ENCODE measurements at regions not wholly inside any gene's neighbourhood (a gene's known extent, or its start where the extent isn't known, plus 50 kb on each side); places are given as distances from the start of the nearest gene placed in this dataset.

- DNase-seq: no peak
Measured at GRCh38 chr3:182710557-182711157, 82.6 kb upstream of the ATP11B start.

- no peak for DNase-seq
Measured at GRCh38 chr3:182711261-182711683, 82.0 kb upstream of the ATP11B start.

- no peak for DNase-seq
Measured at GRCh38 chr3:182711853-182712252, 81.5 kb upstream of the ATP11B start.

DNA sequence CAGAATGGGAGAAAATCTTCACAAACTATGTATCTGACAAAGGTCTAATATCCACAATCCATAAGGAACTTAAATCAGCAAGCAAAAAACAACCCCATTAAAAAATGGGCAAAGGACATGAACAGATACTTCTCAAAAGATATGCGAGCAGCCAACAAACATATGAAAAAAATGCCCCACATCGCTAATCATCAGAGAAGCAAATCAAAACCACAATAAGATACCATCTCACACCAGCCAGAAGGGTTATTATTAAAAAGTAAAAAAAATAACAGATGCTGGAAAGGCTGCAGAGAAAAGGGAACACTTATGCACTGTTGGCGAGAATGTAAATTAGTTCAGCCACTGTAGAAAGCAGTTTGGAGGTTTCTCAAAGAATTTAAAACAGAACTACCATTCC is 80.2 kb upstream of the ATP11B start:
- DNase-seq: no peak

DNA sequence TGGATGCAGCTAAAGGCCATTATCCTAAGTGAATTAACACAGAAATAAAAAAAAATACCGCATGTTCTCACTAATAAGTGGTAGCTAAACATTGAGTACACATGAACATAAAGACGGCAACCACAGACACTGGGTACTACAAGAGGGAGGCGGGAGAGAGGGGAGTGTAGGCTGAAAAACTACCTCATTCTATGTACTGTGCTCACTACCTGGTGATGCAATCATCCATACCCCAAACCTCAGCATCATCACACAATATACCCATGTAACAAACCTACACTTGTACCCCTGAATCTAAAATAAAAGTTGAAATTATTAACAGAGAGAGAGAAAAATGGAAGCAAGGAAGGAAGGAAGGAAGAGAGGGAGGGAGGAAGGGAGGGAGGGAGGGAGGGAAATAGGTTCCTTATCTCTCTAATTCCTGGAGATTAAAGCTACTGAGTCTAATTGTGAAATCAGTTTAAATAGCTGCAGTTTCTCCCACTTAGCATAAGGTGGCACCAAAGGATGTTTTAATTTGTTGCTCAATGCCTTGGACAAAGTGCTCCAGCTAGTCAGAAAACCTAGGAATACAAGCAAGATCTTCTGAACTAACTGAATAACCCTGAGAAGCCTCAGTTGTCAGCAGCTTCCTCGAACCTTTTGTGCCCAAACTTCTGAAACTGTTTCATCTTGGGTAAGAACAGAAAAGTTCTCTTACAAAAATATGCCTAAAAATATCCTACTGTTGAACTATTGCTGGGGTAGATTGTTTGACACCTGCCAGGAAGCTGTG is 79.4 kb upstream of the ATP11B start:
- no peak for DNase-seq

DNA sequence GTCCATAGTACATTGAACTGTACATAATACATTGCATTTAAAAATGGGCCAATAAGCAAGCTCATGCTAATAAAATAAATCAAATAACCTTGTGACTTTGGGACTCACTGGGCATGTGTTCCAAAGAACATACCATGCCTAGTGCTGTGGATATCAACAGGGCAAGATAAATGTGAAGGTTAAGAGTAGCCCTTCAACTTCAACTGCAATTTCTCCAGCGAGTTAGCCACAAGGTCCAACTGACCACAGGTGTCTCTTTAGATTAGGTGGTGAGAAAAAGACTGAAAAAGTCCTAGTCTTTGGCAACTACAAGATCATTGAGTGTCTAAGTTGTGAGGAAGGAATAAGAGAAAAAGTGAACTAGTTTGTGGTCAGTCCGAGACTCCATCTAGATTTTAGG is 78.3 kb upstream of the ATP11B start:
- no peak for DNase-seq

DNA sequence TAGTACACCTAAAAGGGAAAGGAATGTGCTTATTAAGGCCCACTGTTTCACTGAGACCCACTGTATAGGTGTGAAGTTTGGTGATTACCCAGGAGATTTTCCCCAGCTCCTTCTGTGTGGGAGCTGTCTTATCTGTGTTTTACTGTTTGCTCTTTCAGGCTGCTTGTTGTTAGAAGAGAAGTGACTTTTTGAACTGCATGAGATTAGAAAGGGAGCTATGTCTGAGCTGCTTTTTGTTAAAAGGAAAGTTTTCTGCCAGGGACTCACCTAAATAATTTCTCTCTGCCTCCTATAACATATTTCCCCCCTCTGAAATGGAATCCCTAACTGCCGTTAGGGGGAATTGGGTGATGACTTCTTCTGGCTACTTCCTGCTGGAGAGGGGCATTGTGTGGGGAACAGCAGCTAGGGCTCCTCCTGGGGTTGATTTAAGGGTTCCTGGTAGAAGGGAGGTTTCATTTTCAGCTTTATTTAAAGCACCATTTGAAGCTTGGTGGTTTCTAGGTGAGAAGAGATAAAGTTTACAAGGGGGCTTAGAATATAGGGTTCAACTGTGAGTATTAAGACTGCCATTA is 77.1 kb upstream of the ATP11B start:
- DNase-seq: no peak

GRCh38 chr3:182717216-182717615 is 76.1 kb upstream of the ATP11B start:
- no peak for DNase-seq

GRCh38 chr3:182722907-182723306 is 70.4 kb upstream of the ATP11B start:
- DNase-seq: no peak

DNA sequence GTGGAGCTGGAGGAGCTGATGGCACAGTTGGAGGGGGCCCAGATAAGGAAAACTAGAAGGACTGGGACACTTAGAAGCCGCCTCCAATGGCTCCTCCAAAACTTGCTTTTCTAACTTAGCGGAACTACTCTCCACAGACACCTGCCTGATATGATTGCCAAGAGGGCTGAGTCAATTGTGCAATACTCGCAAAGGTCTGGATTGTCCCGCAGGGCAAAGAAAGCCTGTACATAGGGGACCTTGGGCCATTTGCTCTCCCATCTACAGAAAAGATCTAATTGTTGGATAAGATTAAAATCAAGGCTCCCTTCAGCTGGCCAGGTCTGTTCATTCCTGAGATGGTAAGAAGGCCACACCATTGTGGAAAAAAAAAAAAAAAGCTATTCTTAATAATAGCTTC is 69.7 kb upstream of the ATP11B start:
- DNase-seq: no peak

GRCh38 chr3:182725372-182726251 is 67.7 kb upstream of the ATP11B start:
- DNase-seq: no peak

DNA sequence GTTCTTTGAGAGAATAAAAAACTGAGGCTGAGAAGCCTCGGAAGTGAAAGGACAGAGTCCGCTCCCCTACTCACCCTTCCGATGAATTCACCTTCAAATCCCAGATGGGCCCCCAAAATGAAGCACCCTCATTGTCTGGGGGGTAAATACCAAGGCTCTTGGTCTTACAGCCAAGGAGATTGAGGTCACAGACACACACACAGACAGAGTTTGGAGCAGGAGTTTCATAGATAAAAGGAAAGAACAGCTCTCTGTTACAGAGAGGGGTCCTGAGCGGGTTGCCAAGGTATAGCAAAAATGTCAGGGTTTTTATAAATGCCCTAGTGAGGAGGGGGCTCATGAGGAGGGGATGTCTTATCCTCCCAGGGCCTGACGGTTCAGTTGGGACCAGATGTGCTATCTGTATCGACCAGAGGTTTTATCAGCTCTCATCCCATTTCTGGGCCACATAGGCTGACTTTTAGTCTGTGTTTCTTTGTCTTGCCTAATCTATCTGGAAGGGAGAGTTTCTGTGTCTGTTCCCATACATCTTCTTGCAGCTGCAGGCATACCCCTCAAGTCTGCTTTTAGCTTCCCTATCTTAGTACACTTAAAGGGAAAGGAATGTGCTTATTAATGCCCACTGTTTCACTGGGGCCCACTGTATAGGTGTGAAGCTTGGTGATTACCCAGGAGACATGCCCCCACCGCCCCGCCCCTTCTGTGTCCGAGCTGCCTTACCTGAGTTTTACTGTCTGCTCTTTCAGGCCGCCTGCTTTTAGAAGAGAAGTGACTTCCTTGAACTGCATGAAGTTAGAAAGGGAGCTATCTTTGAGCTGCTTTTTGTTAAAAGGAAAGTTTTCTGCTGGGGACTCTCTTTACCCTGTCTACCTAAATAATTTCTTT is 66.8 kb upstream of the ATP11B start:
- DNase-seq: no peak

DNA sequence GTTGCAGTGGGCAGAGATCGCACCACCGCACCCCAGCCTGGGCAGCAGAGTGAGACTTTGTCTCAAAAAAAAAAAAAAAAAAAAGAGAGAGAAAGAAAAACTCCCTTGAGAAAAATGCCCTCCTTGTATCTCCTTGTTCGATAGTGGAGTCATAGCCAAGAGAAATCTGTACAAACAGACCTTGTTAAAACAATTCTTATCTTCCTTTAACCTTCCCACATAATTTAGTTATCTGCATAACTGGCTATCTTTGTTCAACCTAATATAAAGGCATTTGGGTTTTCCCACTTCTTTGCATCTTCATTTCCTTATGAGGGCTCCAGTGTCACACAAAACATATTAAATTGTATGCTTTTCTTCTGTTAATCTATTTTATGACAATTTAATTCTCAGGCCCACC is 65.1 kb upstream of the ATP11B start:
- DNase-seq: no peak

DNA sequence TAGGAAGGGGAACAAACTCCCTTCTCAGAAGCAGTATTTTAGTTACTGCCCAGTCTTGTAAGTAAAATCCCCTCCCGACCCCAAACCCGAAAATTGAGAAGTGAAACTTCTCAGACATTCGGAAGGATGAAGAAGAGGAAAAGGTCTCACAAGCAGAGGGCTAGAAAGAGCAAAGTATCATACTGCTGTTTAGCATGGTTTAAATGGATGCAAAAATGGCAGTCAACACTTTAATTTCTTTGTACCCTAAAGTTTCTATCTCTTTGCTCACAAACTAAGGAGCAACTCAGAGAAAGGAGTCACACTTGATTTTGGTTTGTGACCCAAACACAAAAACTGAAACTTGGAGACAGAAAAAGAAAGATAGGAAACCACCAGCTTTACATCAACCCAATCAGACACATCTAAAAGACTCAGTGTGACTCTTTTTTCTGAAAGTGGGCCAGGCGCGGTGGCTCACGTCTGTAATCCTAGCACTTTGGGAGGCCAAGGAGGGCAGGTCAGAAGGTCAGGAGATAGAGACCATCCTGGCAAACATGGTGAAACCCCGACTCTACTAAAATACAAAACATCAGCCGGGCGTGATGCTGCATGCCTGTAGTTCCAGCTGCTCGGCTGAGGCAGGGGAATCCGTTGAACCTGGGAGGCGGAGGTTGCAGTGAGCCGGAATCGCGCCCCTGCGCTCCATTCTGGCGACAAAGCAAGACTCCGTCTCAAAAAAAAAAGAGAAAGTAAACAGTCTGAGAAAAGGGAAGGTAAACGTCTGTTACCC is 63.2 kb upstream of the ATP11B start:
- no peak for DNase-seq

DNA sequence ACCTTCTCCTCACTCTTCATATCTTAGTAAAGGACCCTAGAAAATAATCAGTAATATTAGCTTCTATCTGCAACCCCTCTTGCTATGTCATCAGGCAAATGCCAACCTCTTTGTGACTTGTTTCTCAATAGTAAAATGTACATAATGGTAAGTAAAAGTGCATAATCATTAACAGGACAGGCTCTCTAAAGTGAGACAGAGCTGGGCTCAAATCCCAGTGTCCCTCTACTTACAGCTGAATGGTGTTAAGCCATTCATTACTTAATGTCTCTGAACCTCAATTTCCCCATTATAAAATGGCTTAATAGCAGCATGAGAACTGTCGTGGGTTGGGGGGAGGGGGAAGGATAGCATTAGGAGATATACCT is 62.6 kb upstream of the ATP11B start:
- no peak for DNase-seq

- DNase-seq: no peak
Measured at GRCh38 chr3:182731764-182732163, 61.5 kb upstream of the ATP11B start.

DNA sequence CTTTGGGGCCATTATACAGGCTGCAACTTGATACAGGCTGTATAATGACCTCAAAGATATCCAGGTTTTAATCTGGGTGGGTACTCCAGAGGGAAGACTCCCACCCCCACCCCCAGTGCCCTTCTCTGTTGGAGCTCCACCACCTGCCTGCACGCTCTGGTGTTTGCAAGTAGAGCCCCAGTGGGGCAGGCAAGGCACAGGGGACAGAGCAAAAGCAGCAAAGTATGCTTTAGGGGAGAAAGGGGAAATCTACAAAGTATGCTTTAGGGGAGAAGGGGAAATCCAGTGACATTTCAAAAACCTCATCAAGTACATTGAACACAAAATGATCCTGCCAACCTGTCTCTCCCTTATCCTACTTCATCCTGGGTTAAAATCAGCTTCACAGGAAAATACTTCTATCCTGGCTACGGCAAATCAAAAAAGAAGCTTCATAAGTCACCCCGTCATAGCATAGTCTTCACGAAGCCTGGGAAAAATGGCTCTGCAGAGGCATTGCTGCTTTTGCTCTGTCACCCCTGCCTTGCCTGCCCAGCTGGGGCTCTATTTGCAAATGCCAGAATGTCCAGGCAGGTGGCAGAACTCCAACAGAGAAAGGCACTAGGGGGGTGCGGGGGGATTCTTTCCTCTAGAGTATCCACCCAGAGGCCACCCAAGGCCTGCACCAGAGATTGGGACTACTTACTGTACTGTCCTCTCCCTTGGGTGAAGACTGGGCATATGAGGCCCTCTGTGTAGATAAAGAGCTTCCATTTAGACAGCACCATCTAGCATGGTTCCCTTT is 60.9 kb upstream of the ATP11B start:
- DNase-seq: no peak

GRCh38 chr3:182735672-182736071 is 57.6 kb upstream of the ATP11B start:
- no peak for DNase-seq

GRCh38 chr3:182737825-182738224 is 55.5 kb upstream of the ATP11B start:
- DNase-seq: no peak

GRCh38 chr3:182738583-182739411 is 54.5 kb upstream of the ATP11B start:
- DNase-seq: no peak
